Right lobe of liver (tissue), 6 donors: ENCODE measurements at regions not wholly inside any gene's neighbourhood (a gene's known extent, or its start where the extent isn't known, plus 50 kb on each side); places are given as distances from the start of the nearest gene placed in this dataset.

Experiments used
- ATAC-seq, 4 donors: fragments of 200-7000 bp; cut with Tn5 transposase; one replicate each; pipeline ENCODE4 v1.9.1; 2020; ENCODE audit warnings: mild to moderate bottlenecking in 4 of 4, moderate library complexity in 4 of 4
- DNase-seq, 3 donors: peaks; one replicate each; pipeline ENCODE4 v3.0.0-alpha.2; 2020
- H3K27ac ChIP-seq, 3 donors: fragments of 200-600 bp; one replicate each; pipeline ENCODE4 v1.8.0; 2022
- H3K27me3 ChIP-seq, 2 donors: fragments of 200-600 bp; one replicate each; pipeline ENCODE4 v1.8.0; 2022
- H3K36me3 ChIP-seq, 4 donors: fragments of 200-600 bp; sonication (generic) in 1 of 4; one replicate each; pipeline versions ENCODE4 v1.5.1 to v1.8.0; 2017 to 2022; ENCODE audit warnings: control low read depth in 1 of 4
- H3K4me1 ChIP-seq, 4 donors: fragments of 200-600 bp; sonication (generic) in 1 of 4; one replicate each; pipeline versions ENCODE4 v1.5.1 to v1.8.0; 2017 to 2022; ENCODE audit warnings: control low read depth in 1 of 4
- H3K4me3 ChIP-seq, 3 donors: fragments of 200-600 bp; one replicate each; pipeline ENCODE4 v1.8.0; 2022
- H3K9me3 ChIP-seq, 4 donors: fragments of 200-600 bp; sonication (generic) in 1 of 4; one replicate each; pipeline versions ENCODE4 v1.5.1 to v1.8.0; 2017 to 2022; ENCODE audit warnings: control low read depth in 1 of 4
- CTCF ChIP-seq, 4 donors: fragments of 200-600 bp in 3 of 4; fragments of 450-650 bp in 1 of 4; IDR thresholded peaks; one replicate each; pipeline versions ENCODE4 v1.5.1 to v1.8.0; 2016 to 2022; ENCODE audit warnings: antibody characterized with exemption in 4 of 4, mild to moderate bottlenecking in 2 of 4
- POLR2A ChIP-seq: fragments of 450-650 bp; IDR thresholded peaks from one replicate; pipeline ENCODE4 v1.6.1; 2017; ENCODE audit warnings: antibody characterized with exemption, mild to moderate bottlenecking
- WGBS: methylation state at CpG from one replicate; pipeline ENCODE4 v1.1.6; 2018; ENCODE audit warnings: low coverage, low lambda C conversion rate; ENCODE audit not compliant: insufficient coverage; ENCODE audit errors: missing lambda C conversion rate; 5-methylcytosine and 5-hydroxymethylcytosine counted together
- intact Hi-C, 2 donors: fragments of 100-400 bp; cut with DNase I; formaldehyde crosslinking; loops; one replicate each; pipeline versions ENCODE4 v1.11.2 to v1.14.1; 2022
- donor health status: DM: no; HTN: yes; CAD: no.
- donor health status: DM: no; HTN: no; CAD: no.
- donor health status: DM: no; HTN: no; CAD: no.
- donor health status: DM: no; HTN: yes; CAD: no.
- donor health status: DM: no; HTN: yes; CAD: no.

GRCh38 chr6:113610377-113610988 lies 246.7 kb upstream of the MARCKS start:
- H3K9me3 ChIP-seq: no peaks in the 10 kb centered on the region
- ATAC-seq (no peak), DNase-seq (no peak)
- no peaks in the 10 kb centered on the region for H3K4me1 ChIP-seq
- intact Hi-C loops: no loop called here
- no peak overlapping the region for H3K27ac ChIP-seq
- no peaks in the 10 kb centered on the region for H3K36me3 ChIP-seq
- TF ChIP-seq CTCF (IDR thresholded peaks at IDR 0.05) (no peak), POLR2A (no peak)
- WGBS: 62% methylated on average over 4 of the region's 4 CpGs
- H3K4me3 ChIP-seq: no peak overlapping the region
- no peaks in the 10 kb centered on the region for H3K27me3 ChIP-seq

- WGBS: 88% methylated on average over 2 of the region's 5 CpGs
- DNase-seq (no peak), ATAC-seq (no peak)
- intact Hi-C loops: no loop called here
- Histone ChIP-seq H3K36me3 (no peaks in the 10 kb centered on the region), H3K9me3 (no peaks in the 10 kb centered on the region), H3K27me3 (no peaks in the 10 kb centered on the region), H3K4me1 (no peaks in the 10 kb centered on the region), H3K27ac (no peak overlapping the region), H3K4me3 (no peak overlapping the region)
- no peak for TF ChIP-seq CTCF (IDR thresholded peaks at IDR 0.05)
- no peak for TF ChIP-seq POLR2A
These were observed 240.4 kb upstream of the MARCKS start for GRCh38 chr6:113616701-113617274.

GRCh38 chr6:113619077-113619476 lies 238.1 kb upstream of the MARCKS start:
- Histone ChIP-seq H3K4me3 (no peak overlapping the region), H3K4me1 (no peaks in the 10 kb centered on the region), H3K36me3 (no peaks in the 10 kb centered on the region), H3K9me3 (no peaks in the 10 kb centered on the region), H3K27ac (no peak overlapping the region), H3K27me3 (no peaks in the 10 kb centered on the region)
- ATAC-seq (no peak), DNase-seq (no peak)
- WGBS: 78% methylated on average over 4 of the region's 4 CpGs
- TF ChIP-seq CTCF (IDR thresholded peaks at IDR 0.05): no peak
- TF ChIP-seq POLR2A: no peak
- intact Hi-C loops: no loop called here

GRCh38 chr6:113620386-113620785 lies 236.8 kb upstream of the MARCKS start:
- DNase-seq: no peak
- Histone ChIP-seq H3K4me1 (no peaks in the 10 kb centered on the region), H3K4me3 (no peak overlapping the region), H3K9me3 (no peaks in the 10 kb centered on the region), H3K27ac (no peak overlapping the region), H3K36me3 (no peaks in the 10 kb centered on the region), H3K27me3 (no peaks in the 10 kb centered on the region)
- ATAC-seq: no peak
- intact Hi-C loops: no loop called here
- TF ChIP-seq CTCF (IDR thresholded peaks at IDR 0.05) (no peak), POLR2A (no peak)
- WGBS: 48% methylated on average over 2 of the region's 2 CpGs
